OCI-LY1 (cell line): ENCODE measurements at regions not wholly inside any gene's neighbourhood (a gene's known extent, or its start where the extent isn't known, plus 50 kb on each side); places are given as distances from the start of the nearest gene placed in this dataset.
"Not testable (repeated sequence)": the region's sequence is repeated elsewhere in the genome, so short reads cannot be mapped to it uniquely, and the experiment has no call there.

ENCODE experiments used
- H2AFZ ChIP-seq: fragments of 200-600 bp; sonication (generic), shearing (Covaris generic); 2 replicates; pipeline ENCODE4 v1.6.0; 2014; ENCODE audit warnings: antibody characterized with exemption, mild to moderate bottlenecking, low read length
- H3F3A ChIP-seq: fragments of 200-600 bp; sonication (generic), shearing (Covaris generic); 2 replicates; pipeline ENCODE4 v1.6.0; 2014; ENCODE audit warnings: mild to moderate bottlenecking, antibody characterized with exemption, low read length, moderate library complexity; ENCODE audit not compliant: insufficient read depth
- H3K27ac ChIP-seq: fragments of 200-600 bp; sonication (generic); 2 replicates; pipeline ENCODE4 v1.5.1; 2014; ENCODE audit warnings: low read length, mixed run types, mild to moderate bottlenecking, low read depth; ENCODE audit not compliant: poor library complexity, severe bottlenecking
- H3K27me3 ChIP-seq: fragments of 200-600 bp; sonication (generic); 2 replicates; pipeline ENCODE4 v1.6.0; 2014; ENCODE audit warnings: antibody characterized with exemption, mild to moderate bottlenecking, low read length, moderate library complexity; ENCODE audit not compliant: insufficient read depth
- H3K36me3 ChIP-seq: fragments of 200-600 bp; sonication (generic); 2 replicates; pipeline ENCODE4 v1.6.1; 2014; ENCODE audit warnings: mild to moderate bottlenecking, antibody characterized with exemption, low read length, moderate library complexity, mixed read lengths; ENCODE audit not compliant: insufficient read depth
- H3K4me1 ChIP-seq: fragments of 200-600 bp; sonication (generic); 2 replicates; pipeline ENCODE4 v1.5.1; 2014; ENCODE audit warnings: mild to moderate bottlenecking, low read length, moderate library complexity; ENCODE audit not compliant: insufficient read depth, severe bottlenecking
- H3K4me2 ChIP-seq: fragments of 200-600 bp; sonication (generic), shearing (Covaris generic); 2 replicates; pipeline ENCODE4 v1.6.1; 2014; ENCODE audit warnings: low read length
- H3K4me3 ChIP-seq: fragments of 200-600 bp; sonication (generic); 2 replicates; pipeline ENCODE4 v1.5.1; 2014; ENCODE audit warnings: low read length, low read depth, mild to moderate bottlenecking, mixed read lengths; ENCODE audit not compliant: poor library complexity, severe bottlenecking
- H3K79me2 ChIP-seq: fragments of 200-600 bp; shearing (Covaris generic); 2 replicates; pipeline ENCODE4 v1.6.1; 2016; ENCODE audit warnings: mixed run types, low read length, mixed read lengths; ENCODE audit not compliant: insufficient read depth
- H3K9ac ChIP-seq: fragments of 200-600 bp; sonication (generic), shearing (Covaris generic); 2 replicates; pipeline ENCODE4 v1.6.1; 2014; ENCODE audit warnings: mild to moderate bottlenecking, low read length, mixed read lengths
- H3K9me2 ChIP-seq: fragments of 200-600 bp; sonication (generic), shearing (Covaris generic); 2 replicates; pipeline ENCODE4 v1.6.1; 2014; ENCODE audit warnings: low read depth, mild to moderate bottlenecking, low read length, mixed read lengths
- H3K9me3 ChIP-seq: fragments of 200-600 bp; shearing (Covaris generic); 2 replicates; pipeline ENCODE4 v1.6.1; 2014; ENCODE audit warnings: low read length, mixed read lengths
- H4K20me1 ChIP-seq: fragments of 200-600 bp; sonication (generic), shearing (Covaris generic); 2 replicates; pipeline ENCODE4 v1.6.0; 2016; ENCODE audit warnings: mild to moderate bottlenecking, low read length; ENCODE audit not compliant: insufficient read depth
- EZH2 ChIP-seq: fragments of 200-600 bp; sonication (generic), shearing (Covaris generic); IDR thresholded peaks from 2 replicates; pipeline ENCODE4 v1.8.0; 2017; ENCODE audit warnings: borderline replicate concordance, mixed run types, mild to moderate bottlenecking, antibody characterized with exemption, low read length, moderate library complexity, mixed read lengths
- TF ChIP-seq, protein P1 (sequence below): fragments of 200-600 bp; sonication (generic), shearing (Covaris generic); IDR thresholded peaks from 2 replicates; pipeline ENCODE4 v1.5.1; 2017; ENCODE audit warnings: mild to moderate bottlenecking, antibody characterized with exemption, low read length, moderate library complexity, mixed read lengths

DNA sequence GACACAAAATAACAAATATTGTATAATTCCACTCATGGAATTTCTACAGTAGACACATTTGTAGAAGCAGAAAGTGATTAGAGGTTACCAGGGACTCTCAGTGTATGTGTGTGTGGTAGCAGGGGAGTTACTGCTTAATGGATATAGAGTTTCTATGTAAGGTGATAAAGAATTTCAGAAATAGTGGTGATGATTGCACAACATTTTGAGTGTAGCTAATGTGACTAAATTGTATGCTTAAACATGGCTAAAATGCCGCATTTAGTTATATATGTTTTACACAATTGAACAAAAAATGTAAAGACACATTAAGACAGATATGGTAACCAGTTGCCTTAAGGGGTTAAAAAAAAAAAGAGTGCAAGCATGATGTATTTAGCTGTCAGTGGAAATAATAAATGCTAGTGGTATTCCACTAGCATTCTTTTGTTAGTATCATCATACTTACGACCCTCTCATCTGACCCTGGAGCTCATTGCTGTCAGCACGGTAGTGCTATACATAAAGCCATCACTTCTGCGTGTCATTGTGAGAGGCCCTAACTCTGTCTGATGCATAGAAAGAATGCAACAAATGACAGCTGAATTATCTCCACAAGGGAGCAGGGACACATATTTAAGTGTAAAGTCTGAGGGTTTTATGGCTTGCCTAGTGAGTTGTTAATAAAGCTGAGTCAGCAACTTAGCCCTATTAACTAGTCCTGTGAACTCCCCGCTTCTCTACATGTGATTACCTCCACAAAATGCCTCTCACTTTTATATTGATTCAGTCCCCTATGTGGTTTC, 134.1 kb upstream of the RXFP2 start:
- no peak overlapping the region for H3K9ac ChIP-seq
- H3F3A ChIP-seq = no peaks in the 10 kb centered on the region
- H3K79me2 ChIP-seq = no peaks in the 10 kb centered on the region
- TF ChIP-seq, protein P1, sequence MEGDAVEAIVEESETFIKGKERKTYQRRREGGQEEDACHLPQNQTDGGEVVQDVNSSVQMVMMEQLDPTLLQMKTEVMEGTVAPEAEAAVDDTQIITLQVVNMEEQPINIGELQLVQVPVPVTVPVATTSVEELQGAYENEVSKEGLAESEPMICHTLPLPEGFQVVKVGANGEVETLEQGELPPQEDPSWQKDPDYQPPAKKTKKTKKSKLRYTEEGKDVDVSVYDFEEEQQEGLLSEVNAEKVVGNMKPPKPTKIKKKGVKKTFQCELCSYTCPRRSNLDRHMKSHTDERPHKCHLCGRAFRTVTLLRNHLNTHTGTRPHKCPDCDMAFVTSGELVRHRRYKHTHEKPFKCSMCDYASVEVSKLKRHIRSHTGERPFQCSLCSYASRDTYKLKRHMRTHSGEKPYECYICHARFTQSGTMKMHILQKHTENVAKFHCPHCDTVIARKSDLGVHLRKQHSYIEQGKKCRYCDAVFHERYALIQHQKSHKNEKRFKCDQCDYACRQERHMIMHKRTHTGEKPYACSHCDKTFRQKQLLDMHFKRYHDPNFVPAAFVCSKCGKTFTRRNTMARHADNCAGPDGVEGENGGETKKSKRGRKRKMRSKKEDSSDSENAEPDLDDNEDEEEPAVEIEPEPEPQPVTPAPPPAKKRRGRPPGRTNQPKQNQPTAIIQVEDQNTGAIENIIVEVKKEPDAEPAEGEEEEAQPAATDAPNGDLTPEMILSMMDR = no peak
- no peak for TF ChIP-seq EZH2
- no peaks in the 10 kb centered on the region for H4K20me1 ChIP-seq
- no peaks in the 10 kb centered on the region for H3K4me1 ChIP-seq
- no peaks in the 10 kb centered on the region for H3K27me3 ChIP-seq
- no peak overlapping the region for H2AFZ ChIP-seq
- H3K9me2 ChIP-seq = no peaks in the 10 kb centered on the region
- no peak overlapping the region for H3K4me2 ChIP-seq
- H3K27ac ChIP-seq = no peak overlapping the region
- H3K9me3 ChIP-seq = no peaks in the 10 kb centered on the region
- no peaks in the 10 kb centered on the region for H3K36me3 ChIP-seq
- no peak overlapping the region for H3K4me3 ChIP-seq

DNA sequence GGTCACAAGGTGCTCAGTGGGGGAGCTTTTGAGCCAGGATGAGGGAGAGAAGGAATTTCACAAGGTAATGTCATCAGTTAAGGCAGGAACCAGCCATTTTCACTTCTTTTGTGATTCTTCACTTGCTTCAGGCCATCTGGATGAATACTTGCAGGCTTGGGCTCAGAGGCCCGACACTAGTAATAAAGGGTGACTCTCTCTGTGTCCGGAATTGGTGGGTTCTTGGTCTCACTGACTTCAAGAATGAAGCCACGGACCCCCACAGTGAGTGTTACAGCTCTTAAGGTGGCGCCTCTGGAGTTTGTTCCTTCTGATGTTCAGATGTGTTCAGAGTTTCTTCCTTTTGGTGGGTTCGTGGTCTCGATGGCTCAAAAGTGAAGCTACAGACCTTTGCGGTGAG, 131.8 kb upstream of the RXFP2 start:
- not testable (repeated sequence) for H3K36me3 ChIP-seq, H3K4me1 ChIP-seq, H2AFZ ChIP-seq, H3F3A ChIP-seq, H3K9me2 ChIP-seq, H3K9ac ChIP-seq, H4K20me1 ChIP-seq, H3K79me2 ChIP-seq, H3K4me2 ChIP-seq, H3K27me3 ChIP-seq, H3K27ac ChIP-seq, H3K4me3 ChIP-seq, H3K9me3 ChIP-seq

DNA sequence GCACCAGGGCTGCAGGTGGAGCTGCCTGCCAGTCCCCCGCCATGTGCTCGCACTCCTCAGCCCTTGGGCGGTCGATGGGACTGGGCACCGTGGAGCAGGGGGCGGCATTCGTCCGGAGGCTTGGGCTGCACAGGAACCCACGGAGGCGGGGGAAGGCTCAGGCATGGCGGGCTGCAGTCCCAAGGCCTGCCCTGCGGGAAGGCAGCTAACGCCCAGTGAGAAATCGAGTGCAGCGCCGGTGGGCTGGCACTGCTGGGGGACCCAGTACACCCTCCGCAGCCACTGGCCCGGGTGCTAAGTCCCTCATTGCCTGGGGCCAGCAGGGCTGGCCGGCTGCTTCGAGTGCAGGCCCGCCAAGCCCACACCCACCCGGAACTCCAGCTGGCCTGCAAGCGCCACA, 130.5 kb upstream of the RXFP2 start:
- H4K20me1 ChIP-seq, H3K27me3 ChIP-seq, H3K27ac ChIP-seq, H3K9me2 ChIP-seq, H3K4me1 ChIP-seq, H3K79me2 ChIP-seq, H3K9me3 ChIP-seq, H3K4me3 ChIP-seq, H3K4me2 ChIP-seq, H3F3A ChIP-seq, H3K36me3 ChIP-seq, H2AFZ ChIP-seq, H3K9ac ChIP-seq: not testable (repeated sequence)

GRCh38 chr13:31610270-31610998, 128.9 kb upstream of the RXFP2 start:
- H3K4me1 ChIP-seq = no peaks in the 10 kb centered on the region

More at GRCh38 chr13:31610270-31610998, 128.9 kb upstream of the RXFP2 start:
- no peak overlapping the region for H3K9ac ChIP-seq
- H2AFZ ChIP-seq = no peak overlapping the region
- no peaks in the 10 kb centered on the region for H3K36me3 ChIP-seq
- H3F3A ChIP-seq = no peaks in the 10 kb centered on the region
- no peak overlapping the region for H3K27ac ChIP-seq
- no peaks in the 10 kb centered on the region for H3K9me3 ChIP-seq
- H3K4me2 ChIP-seq = no peak overlapping the region
- H3K27me3 ChIP-seq = no peaks in the 10 kb centered on the region
- no peaks in the 10 kb centered on the region for H4K20me1 ChIP-seq
- TF ChIP-seq, protein P1 = no peak
- no peak for TF ChIP-seq EZH2
- H3K9me2 ChIP-seq = no peaks in the 10 kb centered on the region
- H3K4me3 ChIP-seq = no peak overlapping the region
- H3K79me2 ChIP-seq = no peaks in the 10 kb centered on the region
